GM18951 (cell line): ENCODE measurements at regions not wholly inside any gene's neighbourhood (a gene's known extent, or its start where the extent isn't known, plus 50 kb on each side); places are given as distances from the start of the nearest gene placed in this dataset.

Source experiments
- POLR2A ChIP-seq: IDR thresholded peaks from 4 replicates; pipeline ENCODE4 v1.6.1; 2011; ENCODE audit warnings: mild to moderate bottlenecking; ENCODE audit not compliant: insufficient read length, insufficient read depth; ENCODE audit errors: extremely low read depth
- in situ Hi-C: fragments of 300-500 bp; cut with MboI; formaldehyde crosslinking; loops from one replicate; pipeline ENCODE4 v1.12.0; 2022; ENCODE audit warnings: low sequenced_read_pairs, mixed read lengths, inconsistent platforms; ENCODE audit not compliant: unreplicated experiment

GRCh38 chr5:4911646-4912403, 228.3 kb upstream of the ADAMTS16 start:
- TF ChIP-seq POLR2A = no peak
- in situ Hi-C loops = no loop called here

GRCh38 chr5:4921929-4922328, 218.2 kb upstream of the ADAMTS16 start:
- no peak for TF ChIP-seq POLR2A
- in situ Hi-C loops = no loop called here

- in situ Hi-C loops = no loop called here
- TF ChIP-seq POLR2A = no peak
Measured at GRCh38 chr5:4924577-4924976, 215.6 kb upstream of the ADAMTS16 start.

GRCh38 chr5:4927097-4927496, 213.0 kb upstream of the ADAMTS16 start:
- in situ Hi-C loops = no loop called here
- TF ChIP-seq POLR2A = no peak

- in situ Hi-C loops = no loop called here
Measured at GRCh38 chr5:4928409-4928808, 211.7 kb upstream of the ADAMTS16 start.

GRCh38 chr5:4929092-4929655, 211.0 kb upstream of the ADAMTS16 start:
- no peak for TF ChIP-seq POLR2A
- in situ Hi-C loops = no loop called here

More at GRCh38 chr5:4928409-4928808, 211.7 kb upstream of the ADAMTS16 start:
- no peak for TF ChIP-seq POLR2A

- TF ChIP-seq POLR2A = no peak
- in situ Hi-C loops = no loop called here
Measured at GRCh38 chr5:4939042-4939781, 200.9 kb upstream of the ADAMTS16 start.

GRCh38 chr5:4941161-4941560, 199.0 kb upstream of the ADAMTS16 start:
- no peak for TF ChIP-seq POLR2A
- in situ Hi-C loops = no loop called here

- no peak for TF ChIP-seq POLR2A
- in situ Hi-C loops = no loop called here
Measured at GRCh38 chr5:4941957-4942830, 197.9 kb upstream of the ADAMTS16 start.

GRCh38 chr5:4942831-4943178, 197.3 kb upstream of the ADAMTS16 start:
- no peak for TF ChIP-seq POLR2A
- in situ Hi-C loops = no loop called here

GRCh38 chr5:4945296-4945695, 194.8 kb upstream of the ADAMTS16 start:
- TF ChIP-seq POLR2A = no peak
- in situ Hi-C loops = no loop called here

- in situ Hi-C loops = no loop called here
Measured at GRCh38 chr5:4947106-4947505, 193.0 kb upstream of the ADAMTS16 start.

More at GRCh38 chr5:4947106-4947505, 193.0 kb upstream of the ADAMTS16 start:
- TF ChIP-seq POLR2A = no peak
